ENCODE measurements at regions not wholly inside any gene's neighbourhood (a gene's known extent, or its start where the extent isn't known, plus 50 kb on each side); places are given as distances from the start of the nearest gene placed in this dataset.

- TF ChIP-seq, protein P1, sequence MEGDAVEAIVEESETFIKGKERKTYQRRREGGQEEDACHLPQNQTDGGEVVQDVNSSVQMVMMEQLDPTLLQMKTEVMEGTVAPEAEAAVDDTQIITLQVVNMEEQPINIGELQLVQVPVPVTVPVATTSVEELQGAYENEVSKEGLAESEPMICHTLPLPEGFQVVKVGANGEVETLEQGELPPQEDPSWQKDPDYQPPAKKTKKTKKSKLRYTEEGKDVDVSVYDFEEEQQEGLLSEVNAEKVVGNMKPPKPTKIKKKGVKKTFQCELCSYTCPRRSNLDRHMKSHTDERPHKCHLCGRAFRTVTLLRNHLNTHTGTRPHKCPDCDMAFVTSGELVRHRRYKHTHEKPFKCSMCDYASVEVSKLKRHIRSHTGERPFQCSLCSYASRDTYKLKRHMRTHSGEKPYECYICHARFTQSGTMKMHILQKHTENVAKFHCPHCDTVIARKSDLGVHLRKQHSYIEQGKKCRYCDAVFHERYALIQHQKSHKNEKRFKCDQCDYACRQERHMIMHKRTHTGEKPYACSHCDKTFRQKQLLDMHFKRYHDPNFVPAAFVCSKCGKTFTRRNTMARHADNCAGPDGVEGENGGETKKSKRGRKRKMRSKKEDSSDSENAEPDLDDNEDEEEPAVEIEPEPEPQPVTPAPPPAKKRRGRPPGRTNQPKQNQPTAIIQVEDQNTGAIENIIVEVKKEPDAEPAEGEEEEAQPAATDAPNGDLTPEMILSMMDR (IDR thresholded peaks at IDR 0.05; ENCODE audit: insufficient read depth, low read depth, low read length) = no peak
- TF ChIP-seq EZH2 (IDR thresholded peaks at IDR 0.05; ENCODE audit: insufficient read depth, low read length) = no peak
Measured at GRCh38 chr7:94748376-94748775, 92.4 kb upstream of the SGCE start.

All from astrocyte (in vitro differentiated cells and primary cell).